AG04450 (cell line): ENCODE measurements at regions not wholly inside any gene's neighbourhood (a gene's known extent, or its start where the extent isn't known, plus 50 kb on each side); places are given as distances from the start of the nearest gene placed in this dataset.

Experiments
- CTCF ChIA-PET: fragments of 300-600, 350-600 bp; formaldehyde crosslinking; extraction: SDS; loops from one replicate; lab custom pipeline; 2022; ENCODE audit warnings: antibody characterized with exemption, inconsistent platforms; lab: Charles Lee
- POLR2A ChIA-PET: fragments of 350-600 bp; formaldehyde crosslinking; extraction: SDS; loops from one replicate; lab custom pipeline; 2021; ENCODE audit warnings: antibody characterized with exemption, inconsistent platforms; lab: Yijun Ruan, JAX
- DNase-seq: peaks from one replicate; pipeline ENCODE4 v3.0.0-alpha.2; 2011; ENCODE audit warnings: low read depth, low spot score
- H3K27ac ChIP-seq: one replicate; pipeline ENCODE4 v1.5.1; 2012; ENCODE audit warnings: low read depth, low read length, control low read depth
- H3K27me3 ChIP-seq: one replicate; pipeline ENCODE4 v1.6.0; 2012; ENCODE audit warnings: low read length; ENCODE audit not compliant: control insufficient read depth, insufficient read depth
- H3K4me3 ChIP-seq: 2 replicates; pipeline ENCODE4 v1.5.1; 2011; ENCODE audit warnings: mild to moderate bottlenecking, low read depth, low read length, control low read depth
- H3K9me3 ChIP-seq: 2 replicates; pipeline ENCODE4 v1.5.1; 2012; ENCODE audit warnings: low read length; ENCODE audit not compliant: control insufficient read depth, insufficient read depth
- CTCF ChIP-seq: IDR thresholded peaks from 2 replicates; pipeline ENCODE4 v1.5.1; 2011; ENCODE audit warnings: low read depth, low read length, control low read depth, inconsistent platforms

DNA sequence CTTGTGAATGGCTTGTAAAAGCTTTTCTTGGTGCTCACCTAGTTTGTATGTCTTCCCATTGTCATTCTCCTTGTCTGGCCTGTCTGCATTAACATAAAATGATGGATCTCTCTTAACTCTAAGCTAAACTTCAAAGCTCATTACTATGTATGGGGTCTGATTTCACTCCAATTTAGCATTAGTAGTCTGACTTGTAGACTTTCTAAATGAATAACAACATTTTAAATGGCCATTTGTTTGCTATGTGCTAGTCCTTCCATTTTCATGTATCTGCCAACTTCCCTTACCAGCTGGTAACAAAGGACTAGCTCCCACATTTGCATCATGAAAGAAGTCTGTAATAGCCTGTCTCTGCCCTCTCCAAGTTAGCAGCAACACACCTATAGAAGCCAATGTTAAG, 324.2 kb upstream of the RGPD4 start:
- no peak overlapping the region for H3K4me3 ChIP-seq
- no peak overlapping the region for H3K27ac ChIP-seq
- CTCF ChIA-PET: interaction anchor here (0.5 kb wide), 1 partner anchor 11 kb away, joined by 3 read pairs; no protein-coding TSS in a partner anchor
- H3K27me3 ChIP-seq: no peaks in the 10 kb centered on the region
- POLR2A ChIA-PET: no interaction called here
- no peak for TF ChIP-seq CTCF
- H3K9me3 ChIP-seq: no peaks in the 10 kb centered on the region
- no peak for DNase-seq

GRCh38 chr2:107511970-107512789, 314.5 kb upstream of the RGPD4 start:
- H3K27ac ChIP-seq: no peak overlapping the region
- DNase-seq: no peak
- POLR2A ChIA-PET: no interaction called here
- CTCF ChIA-PET: no interaction called here
- TF ChIP-seq CTCF: no peak
- no peaks in the 10 kb centered on the region for H3K27me3 ChIP-seq
- no peak overlapping the region for H3K4me3 ChIP-seq
- no peaks in the 10 kb centered on the region for H3K9me3 ChIP-seq

- H3K27me3 ChIP-seq: no peaks in the 10 kb centered on the region
- ChIA-PET POLR2A (no interaction called here), CTCF (no interaction called here)
- TF ChIP-seq CTCF: no peak
- no peak overlapping the region for H3K27ac ChIP-seq
- no peak overlapping the region for H3K4me3 ChIP-seq
- DNase-seq: no peak
- no peaks in the 10 kb centered on the region for H3K9me3 ChIP-seq
Measured at GRCh38 chr2:107525406-107525805, 301.3 kb upstream of the RGPD4 start.

DNA sequence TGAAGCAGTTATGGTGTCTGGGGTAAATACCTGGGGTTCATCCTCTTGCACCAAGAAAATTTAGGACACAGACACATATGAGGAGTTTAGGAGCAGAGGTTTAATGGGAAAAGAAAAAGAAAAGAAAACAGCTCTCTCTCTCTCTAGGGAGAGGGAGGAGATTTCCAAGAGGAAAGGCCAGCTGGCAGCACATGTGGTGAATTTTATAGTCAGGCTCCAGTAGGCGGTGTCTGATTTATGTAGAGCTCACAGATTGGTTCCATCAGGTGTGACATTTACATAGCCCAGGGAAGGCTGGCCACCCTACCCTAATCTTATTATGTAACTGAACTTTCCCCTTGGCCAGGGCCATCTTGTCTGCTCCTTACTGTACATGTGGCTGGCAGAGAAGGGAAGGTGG, 297.5 kb upstream of the RGPD4 start:
- H3K9me3 ChIP-seq: no peaks in the 10 kb centered on the region
- no peak for TF ChIP-seq CTCF
- DNase-seq: no peak
- ChIA-PET POLR2A (no interaction called here), CTCF (no interaction called here)
- no peaks in the 10 kb centered on the region for H3K27me3 ChIP-seq
- H3K4me3 ChIP-seq: no peak overlapping the region
- no peak overlapping the region for H3K27ac ChIP-seq

- H3K4me3 ChIP-seq: no peak overlapping the region
- ChIA-PET POLR2A (no interaction called here), CTCF (no interaction called here)
- no peaks in the 10 kb centered on the region for H3K27me3 ChIP-seq
- no peak overlapping the region for H3K27ac ChIP-seq
- TF ChIP-seq CTCF: no peak
- H3K9me3 ChIP-seq: no peaks in the 10 kb centered on the region
- DNase-seq: no peak
Measured at GRCh38 chr2:107530046-107530445, 296.6 kb upstream of the RGPD4 start.
